H9 (cell line): ENCODE measurements at regions not wholly inside any gene's neighbourhood (a gene's known extent, or its start where the extent isn't known, plus 50 kb on each side); places are given as distances from the start of the nearest gene placed in this dataset.
"Not testable (repeated sequence)": the region's sequence is repeated elsewhere in the genome, so short reads cannot be mapped to it uniquely, and the experiment has no call there.

Experiments used
- DNase-seq: peaks from one replicate; pipeline ENCODE4 v3.0.0-alpha.2; 2017
- H2AFZ ChIP-seq: one replicate; pipeline ENCODE4 v1.6.1; 2013; ENCODE audit warnings: mild to moderate bottlenecking, low read length, control low read depth, moderate library complexity
- H2AK5ac ChIP-seq: 2 replicates; pipeline ENCODE4 v1.6.1; 2013; ENCODE audit warnings: low read length, control low read depth, mixed read lengths; ENCODE audit not compliant: insufficient read length
- H2BK120ac ChIP-seq: one replicate; pipeline ENCODE4 v1.6.1; 2013; ENCODE audit warnings: low read depth, mild to moderate bottlenecking, low read length, control low read depth, inconsistent platforms; ENCODE audit not compliant: poor library complexity, severe bottlenecking
- H2BK12ac ChIP-seq: 2 replicates; pipeline ENCODE4 v1.6.1; 2013; ENCODE audit warnings: low read length, control low read depth, mixed read lengths, low read depth; ENCODE audit not compliant: insufficient read length
- H2BK15ac ChIP-seq: 2 replicates; pipeline ENCODE4 v1.6.1; 2013; ENCODE audit warnings: low read depth, low read length, control low read depth
- H2BK20ac ChIP-seq: one replicate; pipeline ENCODE4 v1.6.1; 2013; ENCODE audit warnings: low read depth, mild to moderate bottlenecking, low read length, control low read depth, inconsistent platforms; ENCODE audit not compliant: poor library complexity, severe bottlenecking
- H2BK5ac ChIP-seq: 2 replicates; pipeline ENCODE4 v1.6.1; 2013; ENCODE audit warnings: low read length, control low read depth, mixed read lengths; ENCODE audit not compliant: insufficient read length
- H3K14ac ChIP-seq: 2 replicates; pipeline ENCODE4 v1.6.1; 2013; ENCODE audit warnings: low read length, control low read depth; ENCODE audit not compliant: insufficient read depth
- H3K18ac ChIP-seq: 2 replicates; pipeline ENCODE4 v1.6.1; 2013; ENCODE audit warnings: low read depth, mild to moderate bottlenecking, mixed read lengths, low read length, control low read depth; ENCODE audit not compliant: insufficient read length
- H3K23ac ChIP-seq: 2 replicates; pipeline ENCODE4 v1.6.1; 2013; ENCODE audit warnings: low read length, control low read depth, mixed read lengths, low read depth; ENCODE audit not compliant: insufficient read length
- H3K23me2 ChIP-seq: 2 replicates; pipeline ENCODE4 v1.6.1; 2013; ENCODE audit warnings: low read depth, mild to moderate bottlenecking, mixed read lengths, low read length, control low read depth; ENCODE audit not compliant: insufficient read length, poor library complexity, severe bottlenecking
- H3K27ac ChIP-seq: 2 replicates; pipeline ENCODE4 v1.5.1; 2013; ENCODE audit warnings: low read length, control low read depth, mixed read lengths, low read depth; ENCODE audit not compliant: insufficient read length
- H3K27me3 ChIP-seq: 2 replicates; pipeline ENCODE4 v1.6.1; 2013; ENCODE audit warnings: low read length, control low read depth, inconsistent platforms; ENCODE audit not compliant: insufficient read depth
- H3K4ac ChIP-seq: 2 replicates; pipeline ENCODE4 v1.6.1; 2013; ENCODE audit warnings: low read depth, mild to moderate bottlenecking, control low read depth, inconsistent platforms, low read length, moderate library complexity
- H3K4me1 ChIP-seq: 2 replicates; pipeline ENCODE4 v1.6.1; 2013; ENCODE audit warnings: low read length, control low read depth, inconsistent platforms; ENCODE audit not compliant: insufficient read depth
- H3K4me2 ChIP-seq: 2 replicates; pipeline ENCODE4 v1.6.1; 2013; ENCODE audit warnings: low read length, control low read depth, mixed read lengths; ENCODE audit not compliant: insufficient read length, insufficient read depth
- H3K56ac ChIP-seq: 2 replicates; pipeline ENCODE4 v1.6.1; 2013; ENCODE audit warnings: low read depth, mild to moderate bottlenecking, mixed read lengths, low read length, control low read depth; ENCODE audit not compliant: insufficient read length
- H3K79me1 ChIP-seq: 2 replicates; pipeline ENCODE4 v1.6.1; 2013; ENCODE audit warnings: low read depth, mild to moderate bottlenecking, moderate library complexity, low read length, control low read depth, inconsistent platforms; ENCODE audit not compliant: insufficient read depth, poor library complexity, severe bottlenecking
- H3K79me2 ChIP-seq: 2 replicates; pipeline ENCODE4 v1.6.1; 2013; ENCODE audit warnings: low read length, control low read depth, inconsistent platforms; ENCODE audit not compliant: insufficient read depth
- H3K9ac ChIP-seq: 2 replicates; pipeline ENCODE4 v1.6.1; 2013; ENCODE audit warnings: low read length, control low read depth, mixed read lengths; ENCODE audit not compliant: insufficient read length; ENCODE audit errors: extremely low read depth
- H3K9me3 ChIP-seq: one replicate; pipeline ENCODE4 v1.6.1; 2013; ENCODE audit warnings: low read depth, low read length, inconsistent platforms; ENCODE audit not compliant: control insufficient read depth
- H3T11ph ChIP-seq: one replicate; pipeline ENCODE4 v1.6.1; 2013; ENCODE audit warnings: mild to moderate bottlenecking, low read length, control low read depth, inconsistent platforms
- H4K20me1 ChIP-seq: one replicate; pipeline ENCODE4 v1.6.1; 2013; ENCODE audit not compliant: control insufficient read depth, insufficient read length, insufficient read depth
- H4K5ac ChIP-seq: 2 replicates; pipeline ENCODE4 v1.6.1; 2013; ENCODE audit warnings: low read depth, mild to moderate bottlenecking, mixed read lengths, low read length, control low read depth; ENCODE audit not compliant: insufficient read length
- H4K8ac ChIP-seq: replicated peaks from 2 replicates; pipeline ENCODE4 v1.6.1; 2013; ENCODE audit warnings: low read length, control low read depth, mixed read lengths, low read depth; ENCODE audit not compliant: insufficient read length
- H4K91ac ChIP-seq: 2 replicates; pipeline ENCODE4 v1.6.1; 2013; ENCODE audit warnings: low read depth, mild to moderate bottlenecking, moderate library complexity, mixed read lengths, low read length, control low read depth; ENCODE audit not compliant: insufficient read length
- H3K27ac Mint-ChIP-seq, 3 experiments: 2 replicates in 2 of 3; 3 replicates in 1 of 3; pipeline ENCODE4 v1.8.0; 2020 to 2021; ENCODE audit warnings: mixed read lengths in 3 of 3, mild to moderate bottlenecking in 1 of 3, moderate library complexity in 1 of 3
- H3K27me3 Mint-ChIP-seq: 2 replicates; pipeline ENCODE4 v1.8.0; 2021; ENCODE audit warnings: low read depth, mild to moderate bottlenecking, moderate library complexity, mixed read lengths
- H3K36me3 Mint-ChIP-seq, 3 experiments: 2 replicates in 2 of 3; 3 replicates in 1 of 3; pipeline ENCODE4 v1.8.0; 2020 to 2021; ENCODE audit warnings: low read depth in 3 of 3, mixed read lengths in 3 of 3; ENCODE audit not compliant: insufficient read depth in 1 of 3
- H3K4me1 Mint-ChIP-seq, 2 experiments: 2 replicates each; pipeline ENCODE4 v1.8.0; 2020; ENCODE audit warnings: mixed read lengths in 2 of 2
- H3K4me3 Mint-ChIP-seq, 2 experiments: 2 replicates in 1 of 2; 3 replicates in 1 of 2; pipeline ENCODE4 v1.8.0; 2020 to 2021; ENCODE audit warnings: mild to moderate bottlenecking in 2 of 2, mixed read lengths in 2 of 2, moderate library complexity in 1 of 2
- H3K9me3 Mint-ChIP-seq, 2 experiments: 2 replicates in 1 of 2; 3 replicates in 1 of 2; pipeline ENCODE4 v1.8.0; 2020; ENCODE audit warnings: mild to moderate bottlenecking in 2 of 2, mixed read lengths in 2 of 2, moderate library complexity in 1 of 2
- WGBS: extraction: QIAGEN DNeasy Blood & Tissue Kit; methylation state at CpG from one replicate; pipeline ENCODE4 v1.1.7; 2013; ENCODE audit warnings: missing lambda C conversion rate, low lambda C conversion rate, mixed read lengths; ENCODE audit not compliant: insufficient read length; ENCODE audit errors: extremely low coverage; 5-methylcytosine and 5-hydroxymethylcytosine counted together

- H3K27me3 Mint-ChIP-seq: not testable (repeated sequence)
These were observed 588.0 kb upstream of the DEFB115 start for GRCh38 chr20:30669330-30670029.

GRCh38 chr20:30671120-30671519 is 586.3 kb upstream of the DEFB115 start:
- WGBS: no CpG with 5 or more reads among the region's 5 CpGs

More at GRCh38 chr20:30669330-30670029, 588.0 kb upstream of the DEFB115 start:
- H4K91ac ChIP-seq, H3K27me3 ChIP-seq, H3K4me2 ChIP-seq, H3K18ac ChIP-seq, H3K14ac ChIP-seq, H2AK5ac ChIP-seq, H3K9me3 ChIP-seq, H3K27ac Mint-ChIP-seq, H3K4me1 ChIP-seq, H3K79me2 ChIP-seq, H3K79me1 ChIP-seq, H3K56ac ChIP-seq, DNase-seq, H3K23ac ChIP-seq, H2BK20ac ChIP-seq, H3K27ac ChIP-seq, H3K4me3 Mint-ChIP-seq, H2BK5ac ChIP-seq, H3K4ac ChIP-seq, H4K20me1 ChIP-seq, H4K5ac ChIP-seq, H3K4me1 Mint-ChIP-seq, H3K9ac ChIP-seq, H2AFZ ChIP-seq, H4K8ac ChIP-seq, H2BK15ac ChIP-seq, H2BK120ac ChIP-seq, H3K23me2 ChIP-seq, H3T11ph ChIP-seq, H2BK12ac ChIP-seq: not testable (repeated sequence)
- H3K36me3 Mint-ChIP-seq: peaks cover 0 to 16% (median 4%) of the 10 kb centered on the region in 3 experiments; a peak in 5 of 7 replicates
- H3K9me3 Mint-ChIP-seq: peaks cover 74 to 77% of the 10 kb centered on the region in 2 experiments

More at GRCh38 chr20:30671120-30671519, 586.3 kb upstream of the DEFB115 start:
- H3K79me1 ChIP-seq, H2BK15ac ChIP-seq, H3K18ac ChIP-seq, H2BK5ac ChIP-seq, H3K27me3 Mint-ChIP-seq, H2AFZ ChIP-seq, H3K4me2 ChIP-seq, H3T11ph ChIP-seq, H3K56ac ChIP-seq, H2BK20ac ChIP-seq, H2AK5ac ChIP-seq, H3K9ac ChIP-seq, H4K20me1 ChIP-seq, H3K4me1 ChIP-seq, H3K27ac Mint-ChIP-seq, H4K5ac ChIP-seq, H4K8ac ChIP-seq, H3K79me2 ChIP-seq, H3K27me3 ChIP-seq, H3K9me3 ChIP-seq, H3K27ac ChIP-seq, DNase-seq, H2BK12ac ChIP-seq, H3K4me3 Mint-ChIP-seq, H3K23me2 ChIP-seq, H4K91ac ChIP-seq, H3K4me1 Mint-ChIP-seq, H3K4ac ChIP-seq, H3K14ac ChIP-seq, H3K23ac ChIP-seq, H2BK120ac ChIP-seq: not testable (repeated sequence)
- Mint-ChIP-seq H3K9me3 (peaks cover 75 to 79% of the 10 kb centered on the region in 2 experiments), H3K36me3 (peaks cover 3 to 20% (median 4%) of the 10 kb centered on the region in 3 experiments; a peak in 5 of 7 replicates)
